ENCODE measurements at regions not wholly inside any gene's neighbourhood (a gene's known extent, or its start where the extent isn't known, plus 50 kb on each side); places are given as distances from the start of the nearest gene placed in this dataset.
"Not testable (repeated sequence)": the region's sequence is repeated elsewhere in the genome, so short reads cannot be mapped to it uniquely, and the experiment has no call there.

DNA sequence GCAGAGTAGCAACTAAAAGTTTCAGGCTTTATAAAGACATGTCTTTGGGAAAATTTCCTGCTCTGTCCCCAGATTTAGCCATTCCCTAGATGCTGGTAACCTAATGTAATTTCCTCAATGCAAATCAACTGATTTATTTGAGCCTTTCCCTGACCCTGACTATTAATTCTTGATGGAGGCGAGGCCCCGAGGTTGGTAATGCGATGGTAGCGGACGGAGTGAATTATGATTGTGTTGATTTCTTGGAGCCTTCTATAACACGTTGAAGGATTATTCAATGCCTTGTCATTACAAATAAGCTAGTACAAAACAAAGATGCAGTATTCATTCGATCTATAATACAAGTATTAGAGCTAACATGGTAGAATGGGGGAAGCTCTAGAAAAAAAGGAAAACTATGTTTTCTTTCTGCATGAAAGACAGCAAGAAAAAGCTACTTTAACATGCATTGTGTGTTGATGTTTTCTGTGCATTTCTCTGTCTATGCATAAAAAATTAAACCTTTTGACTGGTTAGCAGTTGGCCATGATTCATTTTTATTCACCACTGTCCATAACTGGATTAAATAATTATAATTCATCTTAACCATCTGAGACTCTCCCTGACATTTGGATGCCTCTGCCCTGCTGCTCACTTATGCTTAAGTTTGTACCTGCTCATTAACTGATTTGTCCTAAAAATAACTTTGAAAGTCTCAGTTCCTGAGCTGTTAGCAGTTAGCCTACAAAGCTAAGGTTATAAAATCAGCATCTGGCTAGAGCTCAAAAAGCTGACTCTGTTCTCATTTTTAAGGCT lies 490.2 kb upstream of the NUDT12 start:
- DNase-seq (ENCODE audit: low spot score), result no peak

DNA sequence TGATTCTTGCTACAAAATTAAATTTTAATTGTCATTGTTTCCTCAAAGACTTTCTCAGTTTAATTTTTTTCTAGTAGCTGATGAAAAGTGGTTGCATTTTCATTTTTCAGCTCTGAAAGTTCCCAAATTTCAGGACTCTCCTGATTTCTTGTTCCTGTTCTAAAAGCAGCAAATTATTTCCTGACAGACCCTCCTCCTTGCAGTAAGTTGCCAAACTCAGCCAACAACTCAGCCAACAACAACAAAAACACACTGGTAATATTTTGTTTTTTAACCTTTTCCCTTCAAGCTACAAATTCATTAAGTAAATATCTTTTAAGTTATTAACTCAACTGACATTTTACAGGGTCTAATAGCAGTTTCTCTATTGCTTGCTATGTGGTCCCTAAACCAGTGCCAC lies 487.8 kb upstream of the NUDT12 start:
- DNase-seq (ENCODE audit: low spot score), result no peak

DNA sequence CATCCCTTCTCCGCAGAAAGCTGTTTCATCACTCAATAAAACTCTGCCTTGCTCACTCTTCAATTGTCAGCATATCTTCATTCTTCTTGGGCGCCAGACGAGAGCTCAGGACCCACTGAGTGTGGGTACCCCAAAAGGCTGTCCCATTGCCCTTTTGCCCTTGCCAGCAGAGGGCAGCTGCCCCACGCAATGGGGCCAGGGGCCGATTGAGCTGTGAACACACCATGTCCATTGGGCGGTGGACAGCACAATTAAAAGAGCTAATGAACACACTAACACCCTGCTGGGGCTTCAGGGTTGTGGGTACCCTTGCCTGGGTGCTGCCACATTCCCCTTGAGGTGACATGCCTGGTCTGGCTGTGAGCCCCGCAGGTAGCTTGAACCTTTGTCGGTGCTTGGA lies 487.2 kb upstream of the NUDT12 start:
- DNase-seq (ENCODE audit: low spot score), result no peak

DNA sequence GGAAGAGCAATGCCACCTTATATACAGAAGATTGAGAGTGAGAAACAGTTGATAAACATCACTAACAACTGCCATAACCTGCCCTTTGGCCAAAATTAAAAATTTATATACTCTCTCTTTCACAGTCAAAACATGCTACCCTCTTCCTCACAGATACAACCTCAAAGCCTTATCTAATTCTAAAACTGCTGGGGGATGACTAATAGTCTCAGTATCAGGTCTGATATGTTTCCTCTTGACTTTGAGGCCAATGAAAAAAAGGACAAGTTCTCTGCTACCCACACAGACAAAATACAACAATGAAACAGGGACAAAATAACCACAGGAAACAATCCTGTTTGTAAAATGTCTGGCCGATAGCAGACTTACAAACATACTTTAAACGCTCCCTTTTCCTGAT lies 485.6 kb upstream of the NUDT12 start:
- peak; percentile 5 for DNase-seq (ENCODE audit: low spot score)

DNA sequence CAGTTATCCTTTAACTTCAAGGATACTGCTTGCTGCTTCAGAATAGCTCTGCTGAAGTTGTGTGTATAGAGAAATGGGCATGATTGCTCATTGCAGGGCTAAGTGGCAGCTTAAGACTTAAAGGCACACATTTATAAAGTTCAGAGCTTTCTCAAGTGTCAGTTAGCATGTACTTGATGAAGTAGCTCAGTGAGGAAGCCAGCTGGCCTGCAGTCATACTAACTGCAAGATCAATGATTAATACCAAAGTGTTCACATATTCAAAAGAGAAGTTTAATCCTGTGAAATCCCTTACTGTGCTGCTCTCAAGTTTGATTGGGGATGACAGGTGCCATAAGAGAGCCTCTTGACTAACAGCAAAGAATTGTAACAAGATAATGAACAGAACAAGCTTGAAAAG lies 483.4 kb upstream of the NUDT12 start:
- DNase-seq (ENCODE audit: low spot score), result no peak

DNA sequence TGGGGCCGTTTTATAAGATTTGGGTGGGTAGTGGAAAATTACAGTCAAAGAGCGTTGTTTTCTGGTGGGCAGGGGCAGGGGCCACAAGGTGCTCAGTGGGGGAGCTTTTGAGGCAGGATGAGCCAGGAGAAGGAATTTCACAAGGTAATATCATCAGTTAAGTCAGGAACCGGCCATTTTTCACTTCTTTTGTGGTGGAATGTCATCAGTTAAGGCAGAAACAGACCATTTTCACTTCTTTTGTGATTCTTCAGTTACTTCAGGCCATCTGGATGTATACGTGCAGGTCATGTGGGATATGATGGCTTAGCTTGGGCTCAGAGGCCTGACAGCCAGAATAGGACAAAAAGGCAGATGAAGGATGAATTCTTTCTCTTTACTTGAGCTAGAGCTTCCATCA lies 477.3 kb upstream of the NUDT12 start:
- not testable (repeated sequence) for DNase-seq (ENCODE audit: low spot score)

DNA sequence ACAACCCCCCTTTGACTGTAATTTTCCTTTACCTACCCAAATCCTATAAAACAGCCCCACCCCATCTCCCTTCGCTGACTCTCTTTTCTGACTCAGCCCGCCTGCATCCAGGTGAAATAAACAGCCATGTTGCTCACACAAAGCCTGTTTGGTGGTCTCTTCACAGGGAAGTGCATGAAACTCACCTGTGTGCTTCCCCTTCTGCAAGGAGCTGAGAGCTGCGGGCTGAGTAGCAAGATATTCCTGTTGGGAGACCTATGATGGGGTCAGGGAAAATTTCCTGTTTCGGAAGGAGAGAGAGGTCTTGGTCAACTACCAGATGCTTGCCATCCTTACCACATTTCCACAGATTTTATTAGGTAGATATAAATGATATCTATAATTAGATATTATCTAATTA lies 474.5 kb upstream of the NUDT12 start:
- not testable (repeated sequence) for DNase-seq (ENCODE audit: low spot score)

DNA sequence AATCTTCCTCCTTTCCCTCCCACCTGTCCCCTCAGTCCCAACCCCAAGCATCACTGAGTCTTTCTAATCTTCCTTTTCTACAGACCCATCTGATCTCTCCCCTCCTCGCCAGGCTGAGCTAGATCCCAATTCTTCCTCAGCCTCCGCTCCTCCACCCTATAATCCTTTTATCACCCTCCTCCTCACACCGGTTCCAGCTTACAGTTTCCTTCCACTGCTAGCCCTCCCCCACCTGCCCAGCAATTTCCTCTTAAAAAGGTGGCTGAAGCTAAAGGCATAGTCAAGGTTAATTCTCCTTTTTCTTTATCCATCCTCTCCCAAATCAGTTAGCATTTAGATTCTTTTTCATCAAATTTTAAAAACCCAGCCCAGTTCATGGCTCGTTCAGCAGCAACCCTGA lies 470.6 kb upstream of the NUDT12 start:
- not testable (repeated sequence) for DNase-seq (ENCODE audit: low spot score)

DNA sequence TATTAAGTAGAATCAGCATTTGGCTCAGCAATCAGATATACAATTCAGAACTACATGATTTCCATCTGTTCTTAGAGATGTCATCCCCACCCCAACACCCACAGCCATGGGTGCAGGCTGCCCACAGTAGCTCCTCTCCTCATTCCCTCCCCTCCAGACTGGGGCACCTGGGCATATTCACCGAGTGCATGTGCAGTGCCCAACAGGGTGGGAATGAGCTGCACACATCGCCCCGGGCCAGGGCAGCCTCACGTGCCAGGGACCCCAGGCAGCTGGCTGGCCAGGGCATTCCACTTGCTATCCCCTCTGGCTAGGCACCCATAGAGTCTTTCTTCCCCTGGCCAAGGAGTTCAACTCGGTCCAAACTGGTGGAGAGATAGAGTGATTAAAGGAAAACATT lies 461.9 kb upstream of the NUDT12 start:
- DNase-seq (ENCODE audit: low spot score), result no peak

DNA sequence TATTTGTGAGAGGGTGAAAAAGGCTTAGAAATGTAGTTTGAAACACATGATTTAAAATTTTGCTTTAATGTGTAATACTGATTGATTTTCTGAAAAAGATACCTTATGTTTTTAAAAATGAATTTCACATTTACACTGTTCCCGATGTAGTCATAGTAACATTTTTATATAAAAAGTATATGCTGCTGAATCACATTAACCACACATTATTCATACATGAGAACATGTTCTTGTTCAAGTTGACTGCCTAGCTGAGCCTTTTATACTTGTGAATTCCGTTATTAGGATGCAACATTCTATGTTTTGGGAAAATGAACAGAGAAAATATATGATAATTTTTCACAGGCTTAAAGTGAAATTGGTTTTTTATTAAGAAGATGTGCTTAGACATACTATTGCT lies 461.1 kb upstream of the NUDT12 start:
- no peak for DNase-seq (ENCODE audit: low spot score)

DNA sequence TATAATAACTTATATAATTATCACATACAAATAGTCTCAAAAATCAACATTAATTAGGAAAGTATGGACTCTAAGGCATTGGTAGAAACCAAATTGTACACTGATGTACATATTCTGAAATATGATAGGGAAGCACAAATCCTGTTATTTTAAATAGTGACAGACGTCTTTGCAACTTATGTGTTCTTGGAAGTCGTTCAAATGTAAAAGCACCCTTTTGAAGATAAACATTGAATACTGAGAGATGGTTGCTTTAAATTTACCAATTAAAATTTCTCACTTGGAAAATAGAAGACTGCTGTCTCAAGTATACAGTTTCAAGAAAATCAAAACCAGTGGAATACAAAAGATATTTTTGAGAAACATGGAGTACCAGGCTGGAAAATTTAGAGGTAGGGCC lies 457.4 kb upstream of the NUDT12 start:
- no peak for DNase-seq (ENCODE audit: low spot score)

DNA sequence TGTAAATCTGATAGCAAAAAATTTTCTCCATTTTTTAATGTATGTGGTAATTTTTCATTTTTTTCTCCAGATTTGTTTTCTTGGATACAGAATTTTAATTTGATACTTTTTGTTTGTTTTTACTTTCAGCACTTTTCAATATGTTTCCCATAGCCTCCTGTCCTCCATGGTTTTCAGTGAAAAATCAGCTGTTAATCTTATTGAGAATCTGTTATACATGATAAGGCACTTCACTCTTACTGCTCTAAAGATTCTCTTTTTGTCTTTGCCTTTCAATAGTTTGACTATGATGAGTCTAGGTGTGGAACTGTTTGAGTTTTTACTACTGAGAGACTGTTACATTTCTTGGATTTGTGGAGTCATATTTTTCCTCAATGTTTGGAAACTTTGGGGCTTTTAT lies 455.7 kb upstream of the NUDT12 start:
- DNase-seq (ENCODE audit: low spot score), result no peak

DNA sequence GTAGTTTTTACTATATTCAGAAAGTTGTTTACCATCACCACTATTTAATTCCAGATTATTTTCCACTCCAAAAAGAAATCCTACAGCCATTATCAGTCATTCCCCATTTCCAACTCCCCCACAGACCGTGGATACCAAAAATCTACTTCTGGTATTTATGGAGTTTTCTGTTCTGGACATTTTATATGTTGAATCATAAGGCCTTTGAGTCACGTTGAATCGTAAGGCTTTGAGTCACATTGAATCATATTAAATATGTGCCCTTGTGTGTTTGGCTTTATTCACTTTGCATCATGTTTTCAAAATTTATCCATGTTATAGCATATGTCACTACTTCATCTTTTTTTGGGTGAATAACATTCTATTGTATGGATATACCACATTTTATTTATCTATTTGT lies 454.1 kb upstream of the NUDT12 start:
- DNase-seq (ENCODE audit: low spot score), result no peak

DNA sequence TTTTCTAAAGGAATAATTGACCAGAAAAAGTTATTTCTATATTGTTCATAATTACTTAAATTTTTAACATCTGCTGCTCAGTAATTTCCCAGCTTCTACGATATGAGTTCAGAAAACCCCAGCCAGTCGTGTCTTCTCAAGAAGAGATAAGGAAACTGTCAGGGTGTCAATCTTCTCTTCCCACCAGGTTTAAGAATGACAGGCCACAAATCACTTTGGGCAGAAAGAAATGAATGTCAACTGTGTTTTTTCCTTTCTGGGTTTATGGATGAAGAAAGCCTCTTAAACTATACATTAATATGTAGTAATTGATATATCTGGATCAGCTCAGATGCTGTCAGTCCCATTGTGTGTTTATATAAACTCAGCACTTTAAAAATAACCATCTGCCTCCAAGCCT lies 453.2 kb upstream of the NUDT12 start:
- DNase-seq (ENCODE audit: low spot score), result no peak

DNA sequence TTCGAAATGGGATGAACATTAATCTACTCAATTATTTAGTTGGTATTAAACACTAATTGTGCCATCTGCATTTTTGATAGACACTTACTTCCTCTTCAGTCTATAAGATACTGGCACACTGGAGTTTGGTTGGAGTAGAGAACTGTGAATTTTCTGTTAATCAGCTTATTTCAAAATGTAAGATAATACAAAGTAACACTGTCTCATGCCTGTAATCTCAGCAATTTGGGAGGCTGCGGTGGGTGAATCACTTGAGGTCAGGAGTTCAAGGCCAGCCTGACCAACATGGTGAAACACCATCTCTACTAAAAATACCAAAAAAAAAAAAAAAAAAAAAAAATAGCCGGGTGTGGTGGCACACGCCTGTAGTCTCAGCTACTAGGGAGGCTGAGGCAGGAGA lies 440.2 kb upstream of the NUDT12 start:
- DNase-seq (ENCODE audit: low spot score), result not testable (repeated sequence)

DNA sequence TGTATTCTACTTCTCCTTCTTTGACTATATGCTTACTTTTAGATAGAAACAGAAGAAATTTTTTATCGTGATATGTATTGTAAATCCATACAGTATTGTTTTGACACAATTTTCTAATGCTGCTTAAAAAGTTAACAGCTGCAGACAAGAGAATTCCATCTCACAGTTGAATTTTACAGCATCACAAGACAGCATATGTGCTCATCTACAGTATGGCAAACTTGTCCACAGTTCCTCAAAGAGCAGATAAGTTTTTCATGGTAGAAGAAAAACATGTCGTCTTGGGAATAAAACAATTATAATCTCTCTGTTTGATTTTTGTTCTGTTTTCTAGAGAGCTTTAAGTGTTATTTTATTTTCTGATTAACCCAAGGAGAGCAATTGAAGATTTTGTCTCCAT lies 438.5 kb upstream of the NUDT12 start:
- no peak for DNase-seq (ENCODE audit: low spot score)

DNA sequence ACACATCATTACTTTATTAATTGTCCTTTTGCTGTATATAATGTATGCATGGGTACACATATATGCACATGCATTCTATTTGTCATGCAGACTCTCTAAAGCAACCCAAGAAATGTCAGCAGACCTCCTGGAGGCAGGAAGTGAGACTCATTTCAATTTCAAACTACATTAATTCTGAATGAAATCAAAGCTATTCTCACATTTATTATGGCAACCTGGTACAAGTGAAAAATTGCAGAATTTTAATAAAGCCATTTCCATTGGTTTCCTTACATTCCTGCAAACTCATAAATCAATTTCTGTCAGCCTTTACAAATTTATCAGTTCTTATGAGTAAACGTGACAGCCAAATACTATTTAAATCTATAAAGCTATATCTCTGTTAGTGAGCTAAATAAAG lies 430.4 kb upstream of the NUDT12 start:
- DNase-seq (ENCODE audit: low spot score), result no peak

DNA sequence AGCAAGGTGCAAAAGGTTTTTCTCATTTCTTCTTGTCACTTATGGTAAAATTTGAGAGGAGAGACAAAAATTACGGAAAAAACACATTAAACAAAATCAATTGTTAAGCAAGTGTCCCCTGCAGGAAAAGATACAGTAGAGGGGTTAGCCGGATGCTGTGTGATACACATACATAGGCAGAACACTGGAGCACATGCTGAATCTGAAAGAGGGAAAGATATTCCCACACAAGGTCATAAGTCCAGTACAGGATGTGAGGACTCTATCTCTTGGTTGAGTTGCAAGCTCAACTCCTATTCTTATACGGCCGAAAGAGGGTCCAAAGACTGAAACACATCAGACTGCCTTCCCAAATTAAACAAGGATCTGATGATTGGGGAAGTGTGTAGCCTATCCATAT lies 427.5 kb upstream of the NUDT12 start:
- no peak for DNase-seq (ENCODE audit: low spot score)

DNA sequence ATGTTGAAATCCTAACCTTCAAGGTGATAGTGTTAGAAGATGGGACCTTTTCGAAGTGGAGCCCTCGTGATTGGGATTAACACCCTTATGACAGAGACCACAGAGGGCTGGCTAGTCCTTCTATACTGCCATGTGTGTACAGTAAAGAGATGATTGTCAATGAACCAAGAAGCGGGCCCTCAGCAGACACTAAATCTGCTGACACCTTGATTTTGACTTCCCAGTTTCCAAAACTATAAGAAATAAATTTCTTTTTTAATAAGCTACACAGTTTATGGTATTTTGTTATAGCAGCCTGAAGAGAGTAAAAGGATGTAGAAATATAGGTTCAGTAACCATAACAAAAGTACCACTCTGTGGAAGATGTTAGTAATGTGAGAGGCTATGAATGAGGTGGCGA lies 419.0 kb upstream of the NUDT12 start:
- no peak for DNase-seq (ENCODE audit: low spot score)

DNA sequence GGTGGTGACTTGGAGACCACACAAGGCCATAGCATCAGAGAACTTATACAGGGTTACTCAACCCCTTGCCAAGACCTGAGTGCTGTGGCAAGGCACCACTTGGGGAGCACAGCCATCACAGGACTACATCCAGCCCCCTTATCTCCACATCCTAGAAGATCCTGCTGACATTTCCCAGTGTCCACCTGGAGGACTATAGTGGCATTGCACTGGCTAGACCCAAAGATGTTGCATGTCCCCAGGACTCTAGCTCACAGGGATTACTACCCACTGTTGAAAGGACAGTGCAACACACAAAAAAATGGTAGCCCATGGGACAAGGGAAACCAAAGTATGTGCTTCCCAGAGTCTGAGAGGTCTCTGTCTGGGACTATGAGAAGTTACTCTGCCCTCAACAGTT lies 411.1 kb upstream of the NUDT12 start:
- no peak for DNase-seq (ENCODE audit: low spot score)

DNA sequence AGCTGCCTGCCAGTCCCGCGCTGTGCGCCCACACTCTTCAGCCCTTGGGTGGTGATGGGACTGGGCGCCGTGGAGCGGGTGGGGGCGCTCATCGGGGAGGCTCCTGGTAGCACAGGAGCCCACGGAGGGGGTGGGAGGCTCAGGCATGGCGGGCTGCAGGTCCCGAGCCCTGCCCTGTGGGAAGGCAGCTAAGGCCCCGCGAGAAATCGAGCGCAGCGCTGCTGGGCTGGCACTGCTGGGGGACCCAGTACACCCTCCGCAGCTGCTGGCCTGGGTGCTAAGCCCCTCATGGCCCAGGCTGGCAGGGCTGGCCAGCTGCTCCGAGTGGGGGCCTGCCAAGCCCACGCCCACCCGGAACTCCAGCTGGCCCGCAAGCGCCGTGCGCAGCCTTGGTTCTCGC lies 403.7 kb upstream of the NUDT12 start:
- DNase-seq (ENCODE audit: low spot score), result not testable (repeated sequence)

DNA sequence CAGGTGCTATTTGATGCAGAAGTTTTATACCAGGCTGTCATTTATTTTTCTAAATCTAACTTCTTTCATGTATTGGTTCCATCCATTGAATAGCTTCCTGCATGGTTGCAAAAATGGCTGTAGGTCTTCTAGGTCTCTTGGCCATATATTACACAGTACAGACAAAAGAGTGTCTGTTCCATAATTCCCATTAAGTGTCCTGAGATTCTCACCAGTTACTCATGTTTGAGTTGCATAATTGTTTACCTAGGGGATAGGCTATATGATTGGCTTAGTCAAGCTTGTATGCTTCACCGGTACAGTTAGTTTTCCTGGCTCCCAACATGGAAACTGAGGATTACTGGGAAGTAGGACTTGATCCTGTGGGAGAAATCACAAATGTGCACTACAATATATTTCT lies 399.4 kb upstream of the NUDT12 start:
- DNase-seq (ENCODE audit: low spot score), result no peak

DNA sequence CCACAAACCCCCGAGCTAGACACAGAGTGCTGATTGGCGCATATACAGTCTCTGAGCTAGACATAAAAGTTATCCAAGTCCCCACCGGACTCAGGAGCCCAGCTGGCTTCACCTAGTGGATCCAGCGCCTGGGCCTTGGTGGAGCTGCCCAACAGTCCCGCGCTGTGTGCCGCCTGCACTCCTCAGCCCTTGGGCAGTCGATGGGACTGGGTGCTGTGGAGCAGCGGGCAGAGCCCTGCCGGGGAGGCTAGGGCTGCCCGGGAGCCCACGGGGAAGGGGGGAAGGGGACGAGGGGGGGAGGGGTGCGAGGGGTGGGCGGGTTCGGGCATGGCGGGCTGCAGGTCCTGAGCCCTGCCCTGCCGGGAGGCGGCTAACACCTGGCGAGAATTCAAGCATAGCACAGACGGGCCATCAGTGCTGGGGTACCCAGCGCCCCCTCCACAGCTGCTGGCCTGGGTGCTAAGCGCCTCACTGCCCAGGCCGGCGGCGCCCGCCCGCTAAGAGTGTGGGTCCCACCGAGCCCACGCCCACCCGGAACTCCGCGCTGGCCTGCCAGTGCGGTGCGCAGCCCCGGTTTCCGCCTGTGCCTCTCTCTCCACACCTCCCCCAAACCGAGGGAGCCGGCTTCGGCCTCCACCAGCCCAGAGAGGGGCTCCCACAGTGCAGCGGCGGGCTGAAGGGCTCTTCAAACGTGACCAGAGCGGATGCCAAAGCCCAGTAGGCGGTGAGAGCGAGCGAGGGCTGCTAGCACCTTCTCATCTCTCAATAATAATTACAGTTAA lies 391.2 kb upstream of the NUDT12 start:
- DNase-seq (ENCODE audit: low spot score), result no peak

All from umbilical cord (tissue), 1 donor.